GM12865 (cell line): ENCODE measurements at regions not wholly inside any gene's neighbourhood (a gene's known extent, or its start where the extent isn't known, plus 50 kb on each side); places are given as distances from the start of the nearest gene placed in this dataset.

Experiments
- DNase-seq: peaks from one replicate; pipeline ENCODE4 v3.0.0; 2010; ENCODE audit warnings: low read depth
- H3K4me3 ChIP-seq: 2 replicates; pipeline ENCODE4 v1.5.1; 2011; ENCODE audit warnings: mild to moderate bottlenecking, low read depth, low read length, control low read depth
- CTCF ChIP-seq: IDR thresholded peaks from 2 replicates; pipeline ENCODE4 v1.5.1; 2011; ENCODE audit warnings: low read length, control low read depth, low read depth, inconsistent platforms; ENCODE audit not compliant: insufficient read depth; ENCODE audit errors: missing control alignments

DNA sequence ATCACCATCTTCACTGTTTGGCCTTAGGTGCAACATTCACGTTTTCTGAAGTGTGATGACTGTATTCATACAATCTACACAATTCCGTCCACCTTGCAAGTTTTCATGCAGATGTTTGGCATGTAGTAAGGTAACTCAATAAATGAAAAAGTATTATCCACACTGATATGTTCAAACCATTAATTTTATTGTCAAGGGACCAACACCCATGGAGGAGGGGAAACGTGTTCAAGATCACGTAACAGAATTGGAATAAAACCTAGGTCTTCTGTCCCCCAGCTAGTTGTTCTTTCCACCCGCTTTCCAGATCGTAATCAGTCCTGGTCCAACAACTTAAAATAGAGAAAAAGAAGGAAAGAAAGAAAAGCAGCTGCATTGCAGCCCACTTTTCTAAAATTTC, 560.4 kb upstream of the MCTP2 start:
- no peak for TF ChIP-seq CTCF
- DNase-seq, result no peak

DNA sequence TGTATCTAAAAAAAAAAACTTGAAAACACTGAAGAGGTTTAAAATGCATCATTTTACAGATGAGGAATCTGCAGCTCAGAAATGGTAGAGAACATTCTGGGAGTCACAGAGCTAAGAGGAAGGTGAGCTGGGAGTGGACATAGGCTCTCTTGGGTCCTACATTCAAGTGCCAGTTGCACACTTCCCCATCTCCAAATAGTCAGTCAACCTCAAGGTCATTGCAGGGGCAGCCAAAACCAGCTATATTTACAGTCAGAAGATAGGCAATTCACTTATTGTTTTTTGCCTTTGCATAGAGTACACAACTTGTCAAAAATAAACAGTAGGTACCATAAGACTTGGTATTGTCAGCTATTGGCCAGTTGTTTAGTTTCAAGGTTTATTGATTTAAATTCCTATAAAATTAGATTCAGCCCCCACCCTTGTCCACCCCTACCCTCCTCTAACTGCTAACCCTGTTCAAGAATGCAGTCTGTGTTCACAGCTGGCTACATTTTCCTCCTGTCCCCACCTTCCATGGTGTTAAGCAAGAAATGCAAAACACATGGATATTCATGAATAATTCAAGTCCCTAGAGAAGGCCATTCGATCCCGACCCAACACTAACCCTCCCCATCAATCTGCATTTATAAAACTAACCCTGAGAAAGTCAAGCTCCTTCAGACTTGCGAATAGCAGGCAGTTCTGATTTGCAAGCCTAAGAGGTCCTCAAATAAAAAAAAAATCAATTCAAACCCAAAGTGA, 567.0 kb upstream of the MCTP2 start:
- no peak for TF ChIP-seq CTCF
- DNase-seq, result no peak
- H3K4me3 ChIP-seq, result no peak overlapping the region

More for the DNA sequence above, 560.4 kb upstream of the MCTP2 start:
- no peak overlapping the region for H3K4me3 ChIP-seq

DNA sequence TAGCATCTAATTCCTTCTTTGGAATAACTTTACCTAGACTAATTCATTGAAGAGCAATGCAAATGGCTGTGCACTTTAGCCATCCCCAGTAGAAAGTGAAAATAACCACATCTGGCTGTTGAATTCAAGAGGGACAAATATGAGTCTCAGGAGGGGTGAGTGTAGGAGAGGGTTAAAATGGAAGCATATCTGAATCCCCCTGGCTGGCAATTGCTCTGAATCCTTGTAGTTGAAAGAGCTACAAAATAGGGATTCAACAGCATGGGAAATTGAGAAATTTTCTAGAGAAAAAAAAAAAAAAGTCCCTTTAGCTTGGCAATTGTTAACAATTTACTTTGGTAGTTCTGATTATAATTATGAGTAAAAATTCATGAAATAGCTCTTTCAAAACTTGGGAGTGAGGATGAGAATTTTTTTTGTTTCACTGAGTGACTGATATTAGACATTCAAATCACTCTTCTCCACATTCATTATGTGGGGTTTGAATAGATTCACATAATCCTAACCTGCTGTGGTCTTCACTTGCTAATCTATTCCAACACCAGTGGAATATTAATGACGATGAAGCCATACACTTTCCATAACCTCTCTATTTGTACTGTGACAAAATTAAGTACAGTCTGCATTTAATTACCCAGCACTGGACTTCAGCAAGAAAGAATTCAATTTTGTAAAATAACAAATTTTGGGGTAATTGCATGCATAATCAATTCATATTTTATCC, 569.0 kb upstream of the MCTP2 start:
- H3K4me3 ChIP-seq, result no peak overlapping the region
- DNase-seq, result no peak
- no peak for TF ChIP-seq CTCF

- H3K4me3 ChIP-seq, result no peak overlapping the region
- no peak for DNase-seq
- TF ChIP-seq CTCF, result no peak
Observed at GRCh38 chr15:93658026-93658816, 569.2 kb upstream of the RGMA start.

GRCh38 chr15:93656041-93656440, 567.0 kb upstream of the RGMA start:
- no peak overlapping the region for H3K4me3 ChIP-seq
- no peak for DNase-seq
- TF ChIP-seq CTCF, result no peak

- H3K4me3 ChIP-seq, result no peak overlapping the region
- no peak for TF ChIP-seq CTCF
- DNase-seq, result no peak
Observed at GRCh38 chr15:93649691-93650235, 560.8 kb upstream of the RGMA start.
